ENCODE measurements at regions not wholly inside any gene's neighbourhood (a gene's known extent, or its start where the extent isn't known, plus 50 kb on each side); places are given as distances from the start of the nearest gene placed in this dataset.

- no peak for DNase-seq (ENCODE audit: low spot score)
- in situ Hi-C loops (cut with MboI; ENCODE audit: low pct_unique_long_range_greater_than_20kb, low sequenced_read_pairs, unreplicated experiment) = no loop called here
- no peak for TF ChIP-seq CTCF (IDR thresholded peaks at IDR 0.05; ENCODE audit: extremely low read depth, insufficient read depth, missing control alignments)
Observed at GRCh38 chr15:93233710-93234109, 144.7 kb upstream of the RGMA start.

GRCh38 chr15:93232845-93233244 is 143.8 kb upstream of the RGMA start:
- no peak for DNase-seq (ENCODE audit: low spot score)
- in situ Hi-C loops (cut with MboI; ENCODE audit: low pct_unique_long_range_greater_than_20kb, low sequenced_read_pairs, unreplicated experiment) = no loop called here
- TF ChIP-seq CTCF (IDR thresholded peaks at IDR 0.05; ENCODE audit: extremely low read depth, insufficient read depth, missing control alignments) = no peak

GRCh38 chr15:93231994-93232393 is 143.0 kb upstream of the RGMA start:
- in situ Hi-C loops (cut with MboI; ENCODE audit: low pct_unique_long_range_greater_than_20kb, low sequenced_read_pairs, unreplicated experiment) = no loop called here
- no peak for TF ChIP-seq CTCF (IDR thresholded peaks at IDR 0.05; ENCODE audit: extremely low read depth, insufficient read depth, missing control alignments)
- no peak for DNase-seq (ENCODE audit: low spot score)

- in situ Hi-C loops (cut with MboI; ENCODE audit: low pct_unique_long_range_greater_than_20kb, low sequenced_read_pairs, unreplicated experiment) = no loop called here
- no peak for TF ChIP-seq CTCF (IDR thresholded peaks at IDR 0.05; ENCODE audit: extremely low read depth, insufficient read depth, missing control alignments)
- no peak for DNase-seq (ENCODE audit: low spot score)
Observed at GRCh38 chr15:93231261-93231925, 142.4 kb upstream of the RGMA start.

- in situ Hi-C loops (cut with MboI; ENCODE audit: low pct_unique_long_range_greater_than_20kb, low sequenced_read_pairs, unreplicated experiment) = no loop called here
- TF ChIP-seq CTCF (IDR thresholded peaks at IDR 0.05; ENCODE audit: extremely low read depth, insufficient read depth, missing control alignments) = no peak
- no peak for DNase-seq (ENCODE audit: low spot score)
Observed at GRCh38 chr15:93228546-93228945, 139.5 kb upstream of the RGMA start.

GRCh38 chr15:93223803-93224202 is 134.8 kb upstream of the RGMA start:
- DNase-seq (ENCODE audit: low spot score) = peak; percentile 20
- no peak for TF ChIP-seq CTCF (IDR thresholded peaks at IDR 0.05; ENCODE audit: extremely low read depth, insufficient read depth, missing control alignments)
- in situ Hi-C loops (cut with MboI; ENCODE audit: low pct_unique_long_range_greater_than_20kb, low sequenced_read_pairs, unreplicated experiment) = no loop called here

Data from GM13977 (cell line).